NCI-H82 treated with DMSO at 0.1 percent for 48 hours (cell line): ENCODE measurements at regions not wholly inside any gene's neighbourhood (a gene's known extent, or its start where the extent isn't known, plus 50 kb on each side); places are given as distances from the start of the nearest gene placed in this dataset.

ENCODE experiments used
- DNase-seq: peaks from one replicate; lab custom pipeline; 2025; ENCODE audit not compliant: unreplicated experiment; lab: John Stamatoyannopoulos, UW

- no peak for DNase-seq
Observed at GRCh38 chr3:83734656-83735055, 1224.1 kb upstream of the CADM2 start.

- DNase-seq = no peak
Observed at GRCh38 chr3:83738202-83738601, 1220.6 kb upstream of the CADM2 start.

- DNase-seq = no peak
Observed at GRCh38 chr3:83740504-83740903, 1218.3 kb upstream of the CADM2 start.

DNA sequence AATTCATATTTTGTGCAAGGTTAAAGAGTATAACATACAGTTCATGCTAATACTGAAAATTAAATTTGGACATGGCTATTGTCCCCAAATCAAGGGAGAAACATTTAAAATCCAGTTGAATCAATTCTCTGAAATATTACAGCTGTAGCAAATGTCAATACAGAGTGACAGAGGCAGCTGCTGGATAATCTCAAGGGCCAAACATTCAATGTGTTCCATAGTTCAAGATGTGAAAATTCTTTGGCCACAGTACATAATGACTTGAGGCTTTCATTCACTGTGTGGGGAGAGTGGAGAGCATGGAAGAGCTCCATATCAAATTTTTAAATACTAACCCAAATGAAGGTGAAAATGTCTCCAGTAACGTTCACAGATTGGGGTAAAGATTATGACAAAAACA is 1192.8 kb upstream of the CADM2 start:
- DNase-seq = no peak

DNA sequence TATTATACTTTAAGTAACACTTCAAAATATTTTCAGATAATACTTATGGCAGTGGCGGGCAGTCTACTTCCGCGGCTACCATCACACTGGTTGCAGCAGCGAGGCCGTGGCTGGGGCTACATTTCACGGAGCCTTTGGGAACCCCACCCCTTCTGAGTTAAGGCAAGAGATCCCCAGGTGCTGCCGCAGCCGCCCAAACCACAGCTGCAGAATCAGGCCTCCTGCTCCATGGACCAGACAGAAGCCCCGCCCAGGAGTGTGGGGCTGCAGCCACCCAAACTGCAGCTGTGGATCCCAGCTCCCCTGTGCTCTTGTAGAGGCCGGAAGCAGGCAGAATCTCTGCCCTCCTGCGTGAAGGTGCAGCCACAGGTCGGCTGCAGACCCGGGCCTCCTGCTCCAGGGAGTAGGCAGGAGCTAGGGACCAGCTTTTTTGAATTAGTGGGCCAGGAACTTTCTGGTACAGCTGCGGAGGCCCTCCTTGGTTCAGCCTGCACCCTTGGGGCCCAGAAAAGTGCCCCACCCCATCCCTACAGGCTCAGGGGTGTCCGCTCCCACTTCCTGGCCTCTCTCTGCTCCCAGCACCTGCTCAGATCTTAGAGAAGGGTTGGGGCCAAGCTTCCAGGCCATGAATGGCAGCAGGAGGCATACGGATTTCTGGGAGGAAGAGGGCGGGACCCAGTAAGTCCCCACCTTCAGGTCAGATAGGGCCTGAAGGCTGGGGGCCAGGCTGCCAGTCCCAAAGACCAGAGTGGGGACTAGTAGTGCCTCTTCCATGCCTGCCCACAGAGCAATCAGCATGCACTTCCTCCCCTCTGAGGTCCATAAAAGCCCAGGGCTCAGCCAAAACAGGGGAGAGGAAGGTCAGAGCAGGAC is 1188.8 kb upstream of the CADM2 start:
- no peak for DNase-seq

DNA sequence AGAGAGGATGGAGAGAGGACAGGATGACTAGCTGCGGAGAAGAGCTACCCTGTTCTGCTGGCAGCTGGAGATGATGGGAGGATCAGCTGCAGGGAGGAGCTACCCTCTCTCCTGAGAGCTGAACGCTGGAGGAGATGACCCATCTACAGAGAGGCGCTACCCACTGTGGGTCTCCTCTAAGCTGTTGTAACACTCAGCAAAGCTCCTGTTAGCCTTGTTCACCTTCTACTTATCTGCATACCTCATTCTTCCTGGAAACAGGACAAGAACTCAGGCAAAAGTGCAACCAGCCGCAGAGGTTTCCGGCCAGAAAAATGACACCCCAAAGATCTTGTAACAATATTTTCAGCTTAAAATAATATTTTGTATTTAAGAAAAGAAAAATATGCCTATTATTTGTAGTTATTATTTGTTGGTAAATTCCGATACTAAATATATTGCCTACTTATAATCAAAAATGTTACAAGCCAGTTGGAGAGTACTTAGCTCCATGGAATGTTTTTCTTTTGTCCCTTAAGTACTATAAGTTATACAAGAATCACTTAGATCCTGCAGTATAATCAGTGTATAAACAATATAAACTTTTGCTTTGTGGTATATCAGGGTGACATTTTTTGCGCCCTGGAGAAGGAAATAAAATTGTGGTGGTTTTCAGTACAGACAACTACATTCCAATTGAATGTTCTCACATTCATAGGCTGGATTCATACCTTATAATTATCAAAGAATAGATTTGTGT is 1188.0 kb upstream of the CADM2 start:
- no peak for DNase-seq

GRCh38 chr3:83802801-83803200 is 1156.0 kb upstream of the CADM2 start:
- no peak for DNase-seq

- no peak for DNase-seq
Observed at GRCh38 chr3:83807511-83807910, 1151.3 kb upstream of the CADM2 start.

DNA sequence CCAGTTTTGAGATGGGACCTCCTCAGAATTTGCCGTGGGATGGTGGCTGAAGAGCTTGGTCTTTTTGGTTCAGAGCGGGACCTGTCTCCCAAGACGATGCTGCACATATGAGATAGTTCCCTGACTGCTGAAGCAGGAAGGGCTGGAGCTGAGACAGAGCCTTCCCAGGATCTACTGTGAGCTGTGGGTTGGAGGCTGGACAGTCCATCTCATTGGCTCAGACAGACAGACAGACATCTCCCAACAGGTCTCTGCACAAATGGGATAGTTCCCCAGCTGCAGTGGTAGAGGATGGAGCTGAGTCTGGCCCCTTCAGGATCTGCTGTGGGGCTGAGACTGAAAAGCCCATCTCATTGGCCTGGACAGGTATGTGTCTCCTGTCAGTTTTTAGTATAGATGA is 1145.6 kb upstream of the CADM2 start:
- DNase-seq = no peak

GRCh38 chr3:83816653-83817052 is 1142.1 kb upstream of the CADM2 start:
- no peak for DNase-seq

GRCh38 chr3:83821506-83821905 is 1137.3 kb upstream of the CADM2 start:
- DNase-seq = no peak

DNA sequence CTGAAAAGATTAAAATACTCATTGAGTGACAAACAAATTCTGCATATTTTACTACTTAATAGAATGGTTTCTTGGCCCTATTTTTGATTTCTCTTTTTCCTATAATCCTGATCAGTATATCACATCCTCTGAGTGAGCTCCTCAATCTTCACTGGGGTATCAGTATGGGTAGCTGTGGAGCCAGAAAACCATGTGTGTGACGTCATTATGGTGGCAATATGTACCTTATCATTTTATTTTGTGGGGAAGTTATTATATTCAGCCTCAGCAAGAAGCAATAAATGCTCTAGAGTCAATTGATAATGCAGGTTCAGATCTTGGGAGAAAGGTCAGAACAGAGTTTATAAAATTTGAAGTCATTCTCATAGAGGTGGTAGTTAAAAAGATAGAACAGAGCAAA is 1135.7 kb upstream of the CADM2 start:
- DNase-seq = no peak

DNA sequence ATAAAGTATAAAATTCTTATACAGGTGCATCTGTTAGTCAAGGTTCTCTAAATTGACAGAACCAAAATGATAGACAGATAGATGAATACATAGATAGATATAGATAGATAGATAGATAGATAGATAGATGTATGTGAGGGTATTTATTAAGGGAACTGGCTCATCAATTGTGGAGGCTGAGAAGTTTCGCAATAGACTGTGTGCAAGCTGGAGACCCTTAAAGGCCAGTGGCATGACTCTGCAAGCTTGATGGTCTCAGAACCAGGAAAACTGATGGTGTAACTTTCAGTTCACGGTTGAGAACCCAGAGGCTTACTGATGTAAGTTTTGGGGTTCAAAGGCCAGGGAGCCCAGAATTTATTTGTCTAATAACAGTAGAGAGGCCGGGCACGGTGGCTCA is 1123.7 kb upstream of the CADM2 start:
- DNase-seq = no peak

GRCh38 chr3:83842511-83842910 is 1116.3 kb upstream of the CADM2 start:
- DNase-seq = no peak

DNA sequence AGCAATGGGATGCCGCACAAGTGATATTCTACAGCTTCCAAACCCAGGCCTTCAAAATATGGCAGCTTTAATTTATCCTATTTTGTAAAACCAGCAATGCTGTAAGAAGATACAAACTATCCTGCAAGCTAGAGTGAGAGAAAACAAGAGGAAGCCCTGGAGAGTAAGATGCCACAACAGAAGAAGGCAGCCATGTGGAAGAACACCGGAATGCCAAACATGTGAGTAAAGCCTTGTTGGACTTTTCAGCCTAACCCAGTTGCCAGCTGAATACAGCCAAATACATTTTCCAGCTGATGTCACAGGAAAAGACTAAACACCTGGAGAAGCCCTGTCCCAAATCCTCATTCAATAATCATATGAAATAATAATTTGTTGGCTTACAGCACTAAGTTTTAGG is 1115.1 kb upstream of the CADM2 start:
- no peak for DNase-seq

GRCh38 chr3:83849106-83849730 is 1109.6 kb upstream of the CADM2 start:
- DNase-seq = no peak

DNA sequence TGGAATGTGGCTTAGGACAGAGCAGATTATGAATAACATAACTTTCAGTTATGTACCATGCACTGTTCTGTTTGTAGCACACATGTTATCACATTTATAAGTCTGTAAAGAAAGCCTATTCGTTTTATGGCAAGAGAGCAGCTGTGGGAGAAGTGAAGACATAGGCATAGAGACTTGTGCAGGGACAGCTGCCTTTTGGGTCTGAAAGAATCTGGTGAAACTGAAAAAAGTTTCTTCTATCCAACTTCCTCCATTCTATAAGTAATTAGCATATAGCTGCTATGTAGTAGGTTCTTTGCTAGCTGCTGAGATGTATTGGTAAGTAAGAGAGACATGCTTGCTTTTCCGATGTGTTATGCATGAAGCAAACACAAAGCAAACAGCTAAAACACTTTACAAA is 1095.4 kb upstream of the CADM2 start:
- no peak for DNase-seq

- DNase-seq = no peak
Observed at GRCh38 chr3:83868909-83869567, 1089.8 kb upstream of the CADM2 start.

- no peak for DNase-seq
Observed at GRCh38 chr3:83873550-83873949, 1085.2 kb upstream of the CADM2 start.

DNA sequence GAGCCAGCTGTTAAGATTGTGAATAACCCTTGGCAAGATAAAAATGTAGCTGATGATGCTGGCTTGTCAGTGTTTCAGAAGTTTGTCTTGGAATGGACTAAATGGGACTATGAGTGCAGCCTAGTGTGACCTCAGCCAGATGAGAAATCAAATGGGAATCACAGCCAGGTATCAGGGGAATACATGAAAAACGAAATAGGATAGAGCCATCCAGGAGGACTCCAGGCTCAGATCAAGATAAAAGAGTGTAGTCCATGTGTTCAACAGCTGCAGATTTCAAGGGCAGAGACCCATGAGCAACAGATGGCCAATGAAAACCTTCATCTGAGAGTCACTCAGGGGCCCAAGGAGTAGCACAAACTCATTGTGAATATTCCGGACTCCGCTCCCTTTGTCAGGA is 1080.9 kb upstream of the CADM2 start:
- DNase-seq = peak; percentile 33

GRCh38 chr3:83882701-83883100 is 1076.1 kb upstream of the CADM2 start:
- no peak for DNase-seq
